HepG2 (cell line): ENCODE measurements at regions not wholly inside any gene's neighbourhood (a gene's known extent, or its start where the extent isn't known, plus 50 kb on each side); places are given as distances from the start of the nearest gene placed in this dataset.

Source experiments
- ATAC-seq: fragments of 200-7000 bp; cut with Tn5 transposase; 3 replicates; pipeline ENCODE4 v1.9.1; 2020; ENCODE audit warnings: mild to moderate bottlenecking, moderate library complexity
- BruUV-seq: library from RNA; stranded (reverse); fragments of 400-500 nt; replicated peaks from 2 replicates; lab custom pipeline; 2021; lab: Mats Ljungman, UMichigan
- CTCF ChIA-PET: fragments of 300-600 bp; formaldehyde crosslinking; extraction: SDS; loops from one replicate; lab custom pipeline; 2021; ENCODE audit warnings: low total read pairs, inconsistent platforms, low intra/inter-chr PET ratio; lab: Yijun Ruan, JAX
- POLR2A ChIA-PET: fragments of 350-600 bp; sonication (Branson Sonifier 250); formaldehyde crosslinking; loops from one replicate; lab custom pipeline; 2020; ENCODE audit warnings: antibody characterized with exemption, inconsistent platforms; lab: Yijun Ruan, JAX
- DNase-seq: peaks from one replicate; pipeline ENCODE4 v3.0.0-alpha.2; 2015; ENCODE audit warnings: low spot score
- FAIRE-seq: peaks from 3 replicates; lab custom pipeline; 2011; peaks lifted over from hg19 to GRCh38; lab: Jason Lieb, UNC
- H2AFZ ChIP-seq: one replicate; pipeline ENCODE4 v1.6.1; 2011; ENCODE audit warnings: low read length, inconsistent platforms
- H3K27ac ChIP-seq: fragments of 300-600 bp; 3 replicates; pipeline ENCODE4 v1.8.0; 2011; ENCODE audit warnings: mixed run types, mild to moderate bottlenecking, mixed read lengths, low read length, inconsistent platforms; ENCODE audit not compliant: insufficient read depth; ENCODE audit errors: extremely low read length
- H3K27me3 ChIP-seq, 2 experiments: fragments of 200-600 bp in 1 of 2; 2 replicates in 1 of 2; 3 replicates in 1 of 2; pipeline versions ENCODE4 v1.6.0 to v1.8.0; 2011; ENCODE audit warnings: low read length in 2 of 2, mild to moderate bottlenecking in 2 of 2, moderate library complexity in 2 of 2, inconsistent platforms in 1 of 2; ENCODE audit not compliant: insufficient read depth in 2 of 2, control insufficient read depth in 1 of 2
- H3K36me3 ChIP-seq, 2 experiments: fragments of 200-600 bp in 1 of 2; replicated peaks in 1 of 2; 2 replicates in 1 of 2; 3 replicates in 1 of 2; pipeline versions ENCODE4 v1.5.1 to v1.8.0; 2011; ENCODE audit warnings: low read length in 2 of 2, inconsistent platforms in 1 of 2; ENCODE audit not compliant: insufficient read depth in 2 of 2, control insufficient read depth in 1 of 2
- H3K4me1 ChIP-seq: 2 replicates; pipeline ENCODE4 v1.5.1; 2012; ENCODE audit warnings: low read length, inconsistent platforms; ENCODE audit not compliant: insufficient read depth
- H3K4me2 ChIP-seq: 2 replicates; pipeline ENCODE4 v1.6.0; 2011; ENCODE audit warnings: low read depth, low read length, inconsistent platforms
- H3K4me3 ChIP-seq, 3 experiments: fragments of 200-600 bp in 1 of 3; sonication (generic), shearing (Covaris generic) in 1 of 3; replicated peaks in 1 of 3; 2 replicates each; pipeline ENCODE4 v1.5.1; 2011 to 2016; ENCODE audit warnings: low read length in 3 of 3, inconsistent platforms in 2 of 3, low read depth in 2 of 3, mild to moderate bottlenecking in 2 of 3, control low read depth in 1 of 3, mixed read lengths in 1 of 3; ENCODE audit not compliant: insufficient read depth in 1 of 3
- H3K79me2 ChIP-seq: one replicate; pipeline ENCODE4 v1.6.1; 2011; ENCODE audit warnings: low read length, inconsistent platforms; ENCODE audit not compliant: insufficient read depth
- H3K9ac ChIP-seq: 2 replicates; pipeline ENCODE4 v1.6.0; 2011; ENCODE audit warnings: mild to moderate bottlenecking, low read depth, low read length, inconsistent platforms; ENCODE audit not compliant: insufficient read depth
- H3K9me3 ChIP-seq: 2 replicates; pipeline ENCODE4 v1.5.1; 2012; ENCODE audit warnings: mild to moderate bottlenecking, low read length
- H4K20me1 ChIP-seq: 2 replicates; pipeline ENCODE4 v1.6.0; 2011; ENCODE audit warnings: inconsistent platforms, mild to moderate bottlenecking, low read length, moderate library complexity; ENCODE audit not compliant: insufficient read depth
- ATF7 ChIP-seq, 2 experiments: fragments of 450-650 bp in 1 of 2; sonication (generic) in 1 of 2; formaldehyde crosslinking in 1 of 2; IDR thresholded peaks; 2 replicates each; pipeline versions ENCODE4 v1.4.0 to v1.6.1; 2016 to 2020; ENCODE audit warnings: antibody characterized with exemption in 1 of 2, mild to moderate bottlenecking in 1 of 2, missing genetic modification reagents in 1 of 2
- GRHL1 ChIP-seq: sonication (generic); formaldehyde crosslinking; conservative IDR thresholded peaks from 2 replicates; pipeline ENCODE4 v1.8.0; 2022; ENCODE audit warnings: missing genetic modification reagents
- KLF6 ChIP-seq: IDR thresholded peaks from 2 replicates; pipeline ENCODE4 v1.8.0; 2016; ENCODE audit warnings: missing biosample characterization, missing genetic modification reagents
- ZBTB7A ChIP-seq: sonication (generic); formaldehyde crosslinking; IDR thresholded peaks from 2 replicates; pipeline ENCODE4 v1.8.0; 2022; ENCODE audit warnings: mild to moderate bottlenecking, missing genetic modification reagents
- ZNF17 ChIP-seq: sonication (generic); formaldehyde crosslinking; IDR thresholded peaks from 2 replicates; pipeline ENCODE4 v1.5.0; 2020; ENCODE audit warnings: mild to moderate bottlenecking, missing genetic modification reagents
- ZNF281 ChIP-seq: sonication (generic); formaldehyde crosslinking; IDR thresholded peaks from 2 replicates; pipeline ENCODE4 v1.4.0; 2020; ENCODE audit warnings: missing genetic modification reagents, borderline replicate concordance
- ZNF589 ChIP-seq: sonication (generic); formaldehyde crosslinking; conservative IDR thresholded peaks from 2 replicates; pipeline ENCODE4 v1.8.0; 2022; ENCODE audit warnings: mild to moderate bottlenecking, moderate library complexity, missing genetic modification reagents
- WGBS: methylation state at CpG from one replicate; pipeline ENCODE4 v1.1.6; 2017; ENCODE audit warnings: low lambda C conversion rate; 5-methylcytosine and 5-hydroxymethylcytosine counted together
- in situ Hi-C: cut with HindIII; loops from 2 replicates; pipeline ENCODE4 v1.10.0; 2017; ENCODE audit warnings: low pct_unique_long_range_greater_than_20kb; ENCODE audit not compliant: extremely low pct_ligation_motif_present
- intact Hi-C: fragments of 100-400 bp; cut with micrococcal nuclease; formaldehyde crosslinking; loops from one replicate; pipeline ENCODE4 v1.10.0; 2022; ENCODE audit not compliant: unreplicated experiment
- TF ChIP-seq, protein P1 (sequence below): sonication (generic); formaldehyde crosslinking; IDR thresholded peaks from 2 replicates; pipeline ENCODE4 v1.5.1; 2020; ENCODE audit warnings: mild to moderate bottlenecking, moderate library complexity, missing genetic modification reagents

- TF ChIP-seq, protein P1, sequence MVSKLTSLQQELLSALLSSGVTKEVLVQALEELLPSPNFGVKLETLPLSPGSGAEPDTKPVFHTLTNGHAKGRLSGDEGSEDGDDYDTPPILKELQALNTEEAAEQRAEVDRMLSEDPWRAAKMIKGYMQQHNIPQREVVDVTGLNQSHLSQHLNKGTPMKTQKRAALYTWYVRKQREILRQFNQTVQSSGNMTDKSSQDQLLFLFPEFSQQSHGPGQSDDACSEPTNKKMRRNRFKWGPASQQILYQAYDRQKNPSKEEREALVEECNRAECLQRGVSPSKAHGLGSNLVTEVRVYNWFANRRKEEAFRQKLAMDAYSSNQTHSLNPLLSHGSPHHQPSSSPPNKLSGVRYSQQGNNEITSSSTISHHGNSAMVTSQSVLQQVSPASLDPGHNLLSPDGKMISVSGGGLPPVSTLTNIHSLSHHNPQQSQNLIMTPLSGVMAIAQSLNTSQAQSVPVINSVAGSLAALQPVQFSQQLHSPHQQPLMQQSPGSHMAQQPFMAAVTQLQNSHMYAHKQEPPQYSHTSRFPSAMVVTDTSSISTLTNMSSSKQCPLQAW = no peak
- no peak for TF ChIP-seq ZBTB7A (CRISPR knock-in tag)
- no peak for TF ChIP-seq GRHL1 (CRISPR knock-in tag)
- TF ChIP-seq ZNF589 (CRISPR knock-in tag) = no peak
Measured at GRCh38 chr1:187877220-187877619, 1048.5 kb downstream of the PLA2G4A start (continued).

- Histone ChIP-seq H3K27me3 (no peaks in the 10 kb centered on the region), H3K9me3 (no peaks in the 10 kb centered on the region), H3K4me2 (no peak overlapping the region), H3K36me3 (no peaks in the 10 kb centered on the region), H3K4me3 (no peak overlapping the region), H4K20me1 (no peaks in the 10 kb centered on the region), H2AFZ (no peak overlapping the region), H3K9ac (no peak overlapping the region), H3K79me2 (no peaks in the 10 kb centered on the region), H3K27ac (no peak overlapping the region), H3K4me1 (no peaks in the 10 kb centered on the region)
- FAIRE-seq (no peak), DNase-seq (no peak), ATAC-seq (no peak)
- POLR2A ChIA-PET = no interaction called here
- intact Hi-C loops = no loop called here
- WGBS = 2% methylated on average over 8 of the region's 8 CpGs
- in situ Hi-C loops = no loop called here
- TF ChIP-seq KLF6 (CRISPR knock-in tag) = no peak
- TF ChIP-seq ZNF281 (CRISPR knock-in tag) = no peak
- TF ChIP-seq ATF7 (IDR thresholded peaks at IDR 0.05) = no peak
- no peak for TF ChIP-seq ATF7 (CRISPR knock-in tag; IDR thresholded peaks at IDR 0.05)
- TF ChIP-seq ZNF17 = no peak
- TF ChIP-seq, all 625 proteins: peak for 0
- CTCF ChIA-PET = no interaction called here
- BruUV-seq = no TSS peak
Measured at GRCh38 chr1:187878883-187879282, 1050.1 kb downstream of the PLA2G4A start.
